ENCODE measurements at regions not wholly inside any gene's neighbourhood (a gene's known extent, or its start where the extent isn't known, plus 50 kb on each side); places are given as distances from the start of the nearest gene placed in this dataset.

GRCh38 chr3:95351158-95351557 is 1288.3 kb downstream of the NSUN3 start:
- no peak for DNase-seq (ENCODE audit: low read depth in 2 of 2)

GRCh38 chr3:95352471-95352870 is 1289.6 kb downstream of the NSUN3 start:
- DNase-seq (ENCODE audit: low read depth in 2 of 2): no peak

GRCh38 chr3:95354489-95354888 is 1291.6 kb downstream of the NSUN3 start:
- no peak for DNase-seq (ENCODE audit: low read depth in 2 of 2)

- no peak for DNase-seq (ENCODE audit: low read depth in 2 of 2)
Observed at GRCh38 chr3:95356764-95357501, 1294.1 kb downstream of the NSUN3 start.

- no peak for DNase-seq (ENCODE audit: low read depth in 2 of 2)
Observed at GRCh38 chr3:95387242-95388021, 1324.6 kb downstream of the NSUN3 start.

GRCh38 chr3:95389725-95390313 is 1327.0 kb downstream of the NSUN3 start:
- DNase-seq (ENCODE audit: low read depth in 2 of 2): no peak

- no peak for DNase-seq (ENCODE audit: low read depth in 2 of 2)
Observed at GRCh38 chr3:95394286-95394685, 1331.4 kb downstream of the NSUN3 start.

GRCh38 chr3:95399585-95399984 is 1336.7 kb downstream of the NSUN3 start:
- DNase-seq (ENCODE audit: low read depth in 2 of 2): no peak

- DNase-seq (ENCODE audit: low read depth in 2 of 2): no peak
Observed at GRCh38 chr3:95401693-95402092, 1338.8 kb downstream of the NSUN3 start.

- DNase-seq (ENCODE audit: low read depth in 2 of 2): no peak
Observed at GRCh38 chr3:95407709-95408463, 1345.0 kb downstream of the NSUN3 start.

- no peak for DNase-seq (ENCODE audit: low read depth in 2 of 2)
Observed at GRCh38 chr3:95408464-95408862, 1345.6 kb downstream of the NSUN3 start.

GRCh38 chr3:95418251-95418650 is 1355.4 kb downstream of the NSUN3 start:
- no peak for DNase-seq (ENCODE audit: low read depth in 2 of 2)

GRCh38 chr3:95424279-95424678 is 1361.4 kb downstream of the NSUN3 start:
- no peak for DNase-seq (ENCODE audit: low read depth in 2 of 2)

GRCh38 chr3:95434491-95434890 is 1371.6 kb downstream of the NSUN3 start:
- DNase-seq (ENCODE audit: low read depth in 2 of 2): no peak

GRCh38 chr3:95437409-95437808 is 1374.5 kb downstream of the NSUN3 start:
- no peak for DNase-seq (ENCODE audit: low read depth in 2 of 2)

GRCh38 chr3:95438274-95438673 is 1375.4 kb downstream of the NSUN3 start:
- no peak for DNase-seq (ENCODE audit: low read depth in 2 of 2)

- no peak for DNase-seq (ENCODE audit: low read depth in 2 of 2)
Observed at GRCh38 chr3:95442766-95443165, 1371.6 kb upstream of the EPHA6 start.

- no peak for DNase-seq (ENCODE audit: low read depth in 2 of 2)
Observed at GRCh38 chr3:95449841-95450240, 1364.6 kb upstream of the EPHA6 start.

GRCh38 chr3:95453242-95453641 is 1361.2 kb upstream of the EPHA6 start:
- DNase-seq (ENCODE audit: low read depth in 2 of 2): no peak

- DNase-seq (ENCODE audit: low read depth in 2 of 2): no peak
Observed at GRCh38 chr3:95456835-95457234, 1357.6 kb upstream of the EPHA6 start.

GRCh38 chr3:95459706-95460105 is 1354.7 kb upstream of the EPHA6 start:
- DNase-seq (ENCODE audit: low read depth in 2 of 2): no peak

GRCh38 chr3:95460274-95460673 is 1354.1 kb upstream of the EPHA6 start:
- DNase-seq (ENCODE audit: low read depth in 2 of 2): no peak

Measured in stimulated activated CD4-positive, alpha-beta T cell treated with anti-CD3 and anti-CD28 coated beads, Interleukin-15, amount 100 ng/mL, for 48 hours (primary cell).